NCI-H1048 (cell line): ENCODE measurements at regions not wholly inside any gene's neighbourhood (a gene's known extent, or its start where the extent isn't known, plus 50 kb on each side); places are given as distances from the start of the nearest gene placed in this dataset.

Source experiments
- DNase-seq: peaks from one replicate; lab custom pipeline; 2025; lab: John Stamatoyannopoulos, UW

- DNase-seq: no peak
Measured at GRCh38 chr16:79756571-79756970, 156.0 kb upstream of the MAF start.

GRCh38 chr16:79754501-79754900 is 154.0 kb upstream of the MAF start:
- DNase-seq: no peak

GRCh38 chr16:79754081-79754480 is 153.5 kb upstream of the MAF start:
- DNase-seq: no peak

GRCh38 chr16:79753286-79753685 is 152.7 kb upstream of the MAF start:
- no peak for DNase-seq

- no peak for DNase-seq
Measured at GRCh38 chr16:79752396-79752795, 151.9 kb upstream of the MAF start.

DNA sequence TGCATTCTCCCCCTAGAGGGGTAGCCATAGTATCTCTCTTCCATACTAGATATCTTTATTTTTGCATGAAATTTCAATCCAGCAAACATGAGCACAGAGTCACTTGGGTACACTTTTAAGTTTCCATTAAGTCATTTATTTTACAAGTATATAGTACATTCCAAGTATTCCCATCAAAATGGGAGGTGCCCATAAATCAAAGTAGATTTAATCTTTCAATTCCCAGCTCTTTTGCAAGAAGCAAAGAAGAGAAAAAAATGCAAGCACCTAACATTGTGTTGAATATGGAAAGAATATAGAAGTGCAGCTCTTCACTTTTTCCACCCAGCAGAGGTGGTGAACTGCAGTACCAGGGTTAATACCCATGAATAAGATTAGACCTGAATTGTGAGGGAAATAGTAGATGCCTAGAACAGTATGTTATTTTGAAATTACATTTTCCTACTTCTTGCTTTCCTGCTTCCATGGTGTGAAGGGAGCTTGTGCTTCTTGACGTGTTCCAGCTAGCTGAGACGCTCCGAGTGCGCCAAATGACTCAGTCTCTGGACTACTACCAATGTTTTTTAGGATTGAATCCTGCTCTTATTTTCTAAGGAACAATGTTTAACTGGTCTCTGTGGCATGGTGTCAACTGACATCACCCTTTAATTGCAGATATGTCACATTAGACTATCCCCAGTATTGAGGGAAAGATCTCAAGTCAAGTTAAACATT is 151.1 kb upstream of the MAF start:
- DNase-seq: no peak

DNA sequence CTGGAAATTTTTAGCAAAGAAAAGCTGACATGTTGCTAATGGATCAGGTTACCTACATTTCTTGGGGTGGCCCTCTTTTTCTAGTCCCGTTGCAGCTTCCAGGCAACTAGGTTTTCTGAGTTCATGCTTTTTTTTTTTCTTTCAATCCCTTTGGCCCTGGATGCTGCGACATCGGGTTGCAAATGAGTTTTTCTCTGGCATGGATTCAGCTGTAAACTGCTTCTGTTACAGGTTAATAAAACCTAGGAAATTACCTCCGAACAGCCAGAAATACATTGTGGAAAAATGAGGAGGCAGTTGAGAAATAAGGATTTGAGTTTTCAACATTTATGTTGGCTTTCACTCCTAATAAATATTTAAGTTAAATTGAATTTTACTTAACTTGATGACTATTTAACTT is 149.8 kb upstream of the MAF start:
- no peak for DNase-seq

- no peak for DNase-seq
Measured at GRCh38 chr16:79748629-79749028, 148.1 kb upstream of the MAF start.

DNA sequence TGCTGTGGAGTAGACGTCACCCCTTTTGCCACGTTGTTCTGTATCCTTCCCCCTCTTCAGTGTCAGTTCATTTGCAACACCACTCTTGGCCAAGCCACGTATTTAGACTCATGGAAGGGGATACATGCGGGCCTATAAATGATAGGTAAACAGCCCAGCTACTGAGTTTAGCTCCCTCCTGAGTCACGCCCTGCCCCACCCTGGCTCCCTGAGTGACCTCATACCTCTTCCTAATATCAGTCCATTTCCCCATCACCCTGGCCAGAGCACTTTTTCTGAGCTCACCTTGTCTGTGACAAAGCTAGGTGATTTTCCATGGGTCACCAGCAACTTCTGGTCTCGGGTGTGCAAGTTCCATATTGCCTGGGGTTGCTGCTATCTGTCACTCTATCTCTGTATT is 147.2 kb upstream of the MAF start:
- no peak for DNase-seq

DNA sequence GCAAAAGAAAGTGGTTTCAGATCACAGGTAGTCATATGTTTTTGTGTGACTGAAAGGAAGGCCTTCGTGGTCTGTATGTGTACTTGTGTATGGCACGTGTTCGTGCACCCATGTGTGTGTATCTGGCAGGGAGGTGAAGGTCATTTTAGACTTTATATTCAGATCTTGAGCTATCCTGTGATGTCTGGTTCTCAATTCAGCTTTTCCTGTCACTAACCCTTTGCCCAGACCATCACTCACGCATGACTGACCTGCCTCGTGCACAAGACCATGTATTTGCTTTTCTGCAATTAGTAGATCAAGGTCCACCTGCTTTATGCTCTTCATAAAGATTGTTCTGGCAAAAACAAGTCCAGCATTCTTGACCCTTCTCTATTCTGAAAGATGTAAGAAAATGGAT is 139.7 kb upstream of the MAF start:
- DNase-seq: no peak

DNA sequence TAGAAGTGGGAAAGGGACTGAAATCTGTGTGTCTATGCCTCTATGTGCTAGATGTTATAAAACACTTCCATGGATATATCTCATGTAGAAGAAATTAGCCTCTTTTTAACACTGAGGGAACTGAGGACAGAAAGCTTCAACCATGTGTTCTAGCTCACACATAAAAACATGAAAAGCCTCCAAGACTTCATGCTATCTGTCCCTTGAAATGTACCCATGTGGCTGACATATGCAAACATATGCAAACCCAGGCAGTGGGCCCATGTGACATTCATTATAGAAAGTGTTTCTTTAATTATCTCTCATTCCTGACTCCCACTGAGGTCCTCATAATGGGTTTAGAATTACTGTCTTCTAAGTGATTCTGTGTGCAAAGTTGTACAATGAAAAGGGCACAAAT is 134.7 kb upstream of the MAF start:
- no peak for DNase-seq

DNA sequence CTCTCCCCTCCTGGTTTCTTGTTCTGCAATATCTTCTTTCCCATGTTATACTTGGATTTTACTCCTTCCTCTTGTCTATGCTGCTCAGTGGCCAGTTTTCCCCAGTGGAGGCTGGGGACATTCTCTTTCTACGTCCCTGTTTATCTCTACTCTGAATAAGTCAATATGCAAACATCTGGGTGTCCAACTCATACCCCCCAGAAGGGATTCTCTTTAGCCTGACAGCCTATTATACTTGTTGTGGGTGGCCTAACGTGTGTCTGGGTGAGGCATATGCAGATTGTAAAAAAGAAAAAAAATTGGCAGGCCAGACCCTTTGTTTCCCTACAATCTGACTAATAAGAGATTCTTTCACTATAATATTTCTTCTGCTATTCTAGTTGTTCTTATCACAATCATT is 134.2 kb upstream of the MAF start:
- no peak for DNase-seq

DNA sequence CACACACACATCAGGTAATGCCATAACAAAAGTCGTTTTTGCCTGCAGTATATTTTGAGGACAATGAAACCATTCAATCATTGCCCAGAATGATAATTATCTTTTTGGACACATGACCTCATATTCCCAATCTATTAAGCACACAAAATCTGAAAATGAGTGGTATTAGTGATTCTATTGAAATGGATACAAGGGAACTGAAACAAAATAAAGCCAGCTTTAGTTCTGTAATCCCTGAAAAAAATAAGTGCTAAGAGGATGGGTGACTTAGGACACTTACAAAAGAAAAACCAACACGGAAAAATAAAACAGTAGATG is 128.3 kb upstream of the MAF start:
- DNase-seq: no peak

DNA sequence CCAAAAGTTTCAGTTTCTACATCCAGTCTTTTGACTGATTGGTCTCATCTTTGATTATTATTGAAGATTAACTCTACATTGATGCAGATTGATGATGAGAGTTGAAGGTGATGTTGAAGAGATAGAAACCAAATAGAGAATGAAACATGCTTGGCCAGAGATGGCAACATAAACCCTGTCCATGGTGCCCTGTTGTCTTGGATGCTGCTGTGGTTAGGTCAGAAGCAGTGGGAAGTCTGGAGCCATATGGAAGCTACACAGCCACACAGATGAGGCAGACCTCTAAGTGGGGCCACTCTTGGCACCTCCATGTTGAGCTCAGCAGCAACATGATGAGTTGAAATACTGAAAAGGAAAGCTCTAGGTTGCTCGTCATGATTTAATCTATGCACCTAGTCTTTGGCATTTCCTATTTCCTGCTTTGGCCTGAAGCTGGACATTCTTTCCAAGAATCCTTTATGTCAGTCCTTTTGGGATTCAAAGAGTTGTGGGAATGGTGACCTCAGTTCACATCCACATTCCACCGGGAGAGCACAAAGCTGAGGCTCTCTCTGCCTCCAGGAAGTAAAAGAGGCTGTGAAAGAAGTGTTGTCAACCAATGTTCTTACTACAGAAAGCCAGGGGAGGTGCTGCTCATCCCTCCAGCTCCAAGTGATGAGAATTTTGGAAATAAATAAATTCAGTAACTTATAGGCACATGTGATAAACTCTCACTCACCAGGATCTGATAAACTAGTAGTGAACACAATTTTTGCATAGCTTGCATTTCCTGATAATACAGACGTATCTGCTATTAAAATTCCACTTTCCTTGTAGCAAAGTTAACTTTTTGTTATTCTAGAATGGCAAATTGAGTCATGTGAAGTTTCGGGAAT is 127.7 kb upstream of the MAF start:
- no peak for DNase-seq

DNA sequence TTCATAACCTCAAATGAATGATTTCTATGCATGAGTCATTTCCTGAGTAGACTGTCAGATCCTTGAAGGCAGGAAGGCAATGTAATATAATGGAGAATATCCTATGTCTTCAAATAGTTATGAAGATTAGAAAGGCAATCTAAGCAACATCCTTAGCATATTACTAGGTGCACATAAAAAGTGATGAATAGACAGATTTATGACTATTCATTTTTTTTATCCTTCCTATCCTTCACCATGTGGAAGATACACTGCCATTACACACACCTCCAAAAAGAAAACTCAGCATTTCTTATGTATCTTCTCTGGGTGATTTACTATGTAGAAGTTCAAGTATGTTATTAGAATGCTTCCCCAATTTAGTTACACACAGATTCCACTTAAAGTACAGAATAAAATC is 126.4 kb upstream of the MAF start:
- DNase-seq: no peak

GRCh38 chr16:79725051-79725450 is 124.5 kb upstream of the MAF start:
- no peak for DNase-seq

DNA sequence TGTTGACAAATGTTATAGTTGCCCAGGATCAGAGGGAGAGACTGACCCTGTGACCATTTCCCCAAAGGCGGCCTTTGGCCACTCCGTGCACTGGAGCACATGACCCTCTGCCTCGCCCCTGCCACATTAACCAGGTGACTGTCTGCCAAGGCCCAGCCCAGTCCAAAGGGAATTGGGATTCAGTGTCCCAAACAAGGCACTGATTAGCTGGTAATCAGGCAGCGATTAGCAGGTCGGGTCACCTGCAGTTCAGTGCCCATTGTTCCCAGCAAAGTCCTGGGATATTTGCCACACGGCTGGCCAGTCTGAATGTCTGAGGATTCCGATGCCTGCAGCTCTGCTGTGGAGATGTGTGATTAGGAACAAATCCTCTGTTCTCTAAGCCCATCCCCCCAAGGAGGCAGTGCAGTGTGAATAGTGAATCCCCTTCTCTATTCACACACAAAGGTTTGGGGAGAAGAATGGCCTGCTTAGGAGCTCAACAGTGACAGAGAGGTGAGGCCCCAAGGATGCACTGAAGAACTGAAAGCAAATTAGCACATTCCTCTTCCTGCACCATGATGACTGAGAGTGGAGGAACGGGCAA is 123.1 kb upstream of the MAF start:
- no peak for DNase-seq

- DNase-seq: no peak
Measured at GRCh38 chr16:79721270-79721669, 120.7 kb upstream of the MAF start.

GRCh38 chr16:79717333-79718137 is 117.0 kb upstream of the MAF start:
- DNase-seq: no peak

GRCh38 chr16:79716645-79717332 is 116.3 kb upstream of the MAF start:
- DNase-seq: no peak

- no peak for DNase-seq
Measured at GRCh38 chr16:79715061-79715460, 114.5 kb upstream of the MAF start.

GRCh38 chr16:79714440-79714839 is 113.9 kb upstream of the MAF start:
- DNase-seq: no peak
